ENCODE measurements at regions not wholly inside any gene's neighbourhood (a gene's known extent, or its start where the extent isn't known, plus 50 kb on each side); places are given as distances from the start of the nearest gene placed in this dataset.

DNA sequence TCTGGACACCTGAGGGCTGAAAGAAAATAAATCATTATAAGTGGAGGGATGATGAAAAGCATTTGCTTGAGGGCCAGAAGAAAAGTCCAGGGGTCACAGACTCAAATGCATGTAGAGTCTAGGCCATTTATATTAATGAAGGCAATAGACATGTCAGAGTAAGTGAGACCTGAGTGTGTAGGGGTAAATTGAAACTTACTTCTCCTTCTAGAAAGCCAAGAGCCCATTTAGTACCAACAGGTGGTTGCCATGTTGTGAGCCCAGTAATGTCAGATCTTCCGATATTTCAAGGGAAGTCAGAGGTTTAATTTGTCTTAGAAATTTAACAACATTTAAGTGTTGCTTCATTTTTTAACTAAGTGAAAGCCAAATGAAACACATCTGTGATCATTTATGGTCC is 166.1 kb upstream of the SLIT2 start:
- CTCF ChIA-PET: no interaction called here
- TF ChIP-seq, protein P1, sequence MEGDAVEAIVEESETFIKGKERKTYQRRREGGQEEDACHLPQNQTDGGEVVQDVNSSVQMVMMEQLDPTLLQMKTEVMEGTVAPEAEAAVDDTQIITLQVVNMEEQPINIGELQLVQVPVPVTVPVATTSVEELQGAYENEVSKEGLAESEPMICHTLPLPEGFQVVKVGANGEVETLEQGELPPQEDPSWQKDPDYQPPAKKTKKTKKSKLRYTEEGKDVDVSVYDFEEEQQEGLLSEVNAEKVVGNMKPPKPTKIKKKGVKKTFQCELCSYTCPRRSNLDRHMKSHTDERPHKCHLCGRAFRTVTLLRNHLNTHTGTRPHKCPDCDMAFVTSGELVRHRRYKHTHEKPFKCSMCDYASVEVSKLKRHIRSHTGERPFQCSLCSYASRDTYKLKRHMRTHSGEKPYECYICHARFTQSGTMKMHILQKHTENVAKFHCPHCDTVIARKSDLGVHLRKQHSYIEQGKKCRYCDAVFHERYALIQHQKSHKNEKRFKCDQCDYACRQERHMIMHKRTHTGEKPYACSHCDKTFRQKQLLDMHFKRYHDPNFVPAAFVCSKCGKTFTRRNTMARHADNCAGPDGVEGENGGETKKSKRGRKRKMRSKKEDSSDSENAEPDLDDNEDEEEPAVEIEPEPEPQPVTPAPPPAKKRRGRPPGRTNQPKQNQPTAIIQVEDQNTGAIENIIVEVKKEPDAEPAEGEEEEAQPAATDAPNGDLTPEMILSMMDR (IDR thresholded peaks at IDR 0.05; ENCODE audit: control extremely low read depth, extremely low read depth, low read depth, missing control alignments): no peak
- POLR2A ChIA-PET: no interaction called here
- DNase-seq (ENCODE audit: extremely low spot score): no peak

DNA sequence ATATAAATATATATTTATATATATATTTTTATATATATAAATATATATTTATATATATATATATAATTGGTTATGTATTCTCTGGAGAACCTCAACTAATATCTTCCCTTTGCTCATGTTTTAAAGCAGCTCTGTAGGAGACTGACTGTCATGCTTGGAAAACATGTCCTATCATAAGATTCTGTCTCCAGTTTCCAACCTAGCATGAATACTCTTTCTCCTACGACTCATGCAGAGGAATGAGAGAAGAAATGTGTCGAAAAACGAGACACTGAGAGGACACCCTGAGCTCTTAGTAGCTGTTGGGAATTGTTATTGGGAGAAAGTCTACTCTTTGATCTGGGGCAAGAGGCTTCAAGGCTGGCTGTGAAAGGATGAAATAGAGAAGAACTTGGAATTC is 166.5 kb upstream of the SLIT2 start:
- TF ChIP-seq, protein P1 (IDR thresholded peaks at IDR 0.05; ENCODE audit: control extremely low read depth, extremely low read depth, low read depth, missing control alignments): no peak
- DNase-seq (ENCODE audit: extremely low spot score): no peak
- ChIA-PET CTCF (no interaction called here), POLR2A (no interaction called here)

DNA sequence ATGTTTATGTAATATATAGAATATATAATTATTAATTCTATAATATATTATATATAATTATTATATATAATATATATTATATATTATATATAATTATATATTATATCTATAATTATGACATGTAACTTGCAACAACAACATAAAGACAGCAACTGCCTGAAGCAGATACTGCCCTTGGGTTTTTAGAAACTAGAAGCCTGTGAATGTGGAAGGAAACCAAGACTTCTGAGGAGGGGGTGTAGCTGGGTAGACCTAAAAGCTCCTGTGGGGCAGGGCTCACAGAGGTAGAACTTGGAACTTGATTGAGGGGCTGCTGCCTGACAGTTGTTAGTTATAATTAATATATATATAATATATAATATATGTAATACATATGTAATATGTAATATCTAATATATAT is 167.2 kb upstream of the SLIT2 start:
- no peak for DNase-seq (ENCODE audit: extremely low spot score)
- ChIA-PET POLR2A (no interaction called here), CTCF (no interaction called here)
- TF ChIP-seq, protein P1 (IDR thresholded peaks at IDR 0.05; ENCODE audit: control extremely low read depth, extremely low read depth, low read depth, missing control alignments): no peak

DNA sequence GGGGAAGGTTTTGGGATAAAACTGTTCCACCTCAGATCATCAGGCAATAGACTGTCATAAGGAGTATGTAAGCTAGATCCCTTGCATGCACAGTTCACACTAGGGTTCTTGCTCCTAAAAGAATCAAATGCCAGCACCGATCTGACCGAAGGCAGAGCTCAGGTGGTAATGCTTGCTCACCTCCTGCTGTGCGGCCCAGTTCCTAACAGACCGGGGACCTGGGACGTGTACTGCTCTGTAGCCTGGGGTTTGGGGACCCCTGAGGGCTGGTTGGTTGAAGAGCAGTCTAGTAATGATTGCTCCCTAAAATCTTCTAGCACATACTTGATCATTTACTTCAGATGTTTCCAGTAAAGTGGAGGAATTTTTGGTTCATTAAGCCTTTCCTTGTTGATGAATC is 173.1 kb upstream of the SLIT2 start:
- POLR2A ChIA-PET: no interaction called here
- CTCF ChIA-PET: no interaction called here
- TF ChIP-seq, protein P1 (IDR thresholded peaks at IDR 0.05; ENCODE audit: control extremely low read depth, extremely low read depth, low read depth, missing control alignments): no peak
- DNase-seq (ENCODE audit: extremely low spot score): no peak

DNA sequence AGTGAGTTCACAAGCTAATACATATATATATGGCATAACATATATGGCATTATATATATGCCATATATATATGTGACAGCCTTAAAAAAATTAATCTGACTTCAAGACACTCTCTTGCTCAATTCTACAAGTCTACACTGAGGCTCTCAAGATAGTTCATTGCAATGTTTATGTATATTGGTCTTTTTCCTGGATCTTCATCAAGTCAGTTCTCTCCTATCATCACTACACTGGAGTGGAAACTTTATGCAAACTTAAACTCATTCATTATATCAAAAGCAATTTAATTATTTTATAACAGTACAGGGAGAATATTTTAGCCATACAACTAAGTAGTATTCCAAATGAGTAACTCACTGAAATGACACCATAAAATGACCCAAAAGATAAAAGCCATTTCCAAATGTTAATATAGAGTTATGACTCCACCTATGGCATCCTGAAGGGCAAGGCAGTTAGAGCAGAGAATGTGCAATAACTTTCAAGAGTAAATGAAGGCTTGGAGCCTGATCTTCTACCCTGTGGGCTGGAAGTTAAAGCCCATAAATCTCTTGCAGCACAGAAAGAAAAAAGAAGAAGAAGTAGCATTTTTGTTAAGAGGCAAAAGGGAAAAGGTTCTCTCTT is 176.3 kb upstream of the SLIT2 start:
- TF ChIP-seq, protein P1 (IDR thresholded peaks at IDR 0.05; ENCODE audit: control extremely low read depth, extremely low read depth, low read depth, missing control alignments): no peak
- no peak for DNase-seq (ENCODE audit: extremely low spot score)
- CTCF ChIA-PET: interaction anchor here (0.9 kb wide), 1 partner anchor 22 kb away, joined by 3 read pairs; no protein-coding TSS in a partner anchor
- POLR2A ChIA-PET: no interaction called here

DNA sequence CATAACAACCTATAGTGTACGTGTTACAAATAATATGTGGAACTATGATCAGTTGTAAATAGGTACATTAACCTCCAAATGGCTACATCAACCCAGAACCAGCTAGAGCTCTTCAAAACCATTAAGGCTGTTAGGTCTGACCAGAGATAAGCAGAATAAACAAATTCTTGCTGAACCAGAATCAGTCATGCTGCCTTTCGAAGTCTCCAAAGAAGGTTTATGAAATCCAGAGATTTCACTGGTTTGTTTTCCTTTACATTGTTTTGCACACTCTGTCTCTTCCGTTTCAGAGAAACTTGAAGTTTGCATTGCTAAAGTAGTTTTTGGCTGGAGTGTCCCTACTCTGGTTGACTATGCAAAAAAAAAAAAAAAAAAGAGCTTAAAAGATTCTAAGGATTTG is 177.3 kb upstream of the SLIT2 start:
- ChIA-PET CTCF (interaction anchor here (0.9 to 1.4 kb wide), 2 partner anchors 19 to 23 kb away, joined by 3 read pairs; no protein-coding TSS in a partner anchor), POLR2A (no interaction called here)
- TF ChIP-seq, protein P1 (IDR thresholded peaks at IDR 0.05; ENCODE audit: control extremely low read depth, extremely low read depth, low read depth, missing control alignments): no peak
- DNase-seq (ENCODE audit: extremely low spot score): no peak

Measured in GM10248 (cell line).